Dermis blood vessel endothelial cell (primary cell): ENCODE measurements at regions not wholly inside any gene's neighbourhood (a gene's known extent, or its start where the extent isn't known, plus 50 kb on each side); places are given as distances from the start of the nearest gene placed in this dataset.

Experiments used
- DNase-seq: peaks from one replicate; pipeline ENCODE4 v3.0.0; 2010

DNA sequence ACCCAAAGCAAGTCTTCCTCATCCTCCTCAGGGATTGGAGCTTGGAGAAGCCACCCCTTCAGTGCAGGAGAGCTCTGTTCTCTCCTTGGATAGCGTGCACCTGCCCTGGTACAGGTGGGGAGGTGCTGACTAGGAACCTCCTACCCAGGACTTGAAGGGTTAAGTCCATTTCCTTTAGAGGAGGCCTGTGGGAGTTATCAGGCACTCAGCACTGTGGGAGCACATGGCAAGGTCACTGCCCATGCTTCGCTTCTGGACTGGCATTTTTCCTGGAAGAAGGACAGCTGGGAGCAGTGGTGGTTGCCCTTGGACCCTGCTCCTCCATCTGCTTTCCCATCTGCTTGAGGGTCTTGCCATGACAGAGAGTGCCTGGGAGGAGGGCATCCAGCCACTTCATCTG, 142.8 kb downstream of the CXCL12 start:
- no peak for DNase-seq

DNA sequence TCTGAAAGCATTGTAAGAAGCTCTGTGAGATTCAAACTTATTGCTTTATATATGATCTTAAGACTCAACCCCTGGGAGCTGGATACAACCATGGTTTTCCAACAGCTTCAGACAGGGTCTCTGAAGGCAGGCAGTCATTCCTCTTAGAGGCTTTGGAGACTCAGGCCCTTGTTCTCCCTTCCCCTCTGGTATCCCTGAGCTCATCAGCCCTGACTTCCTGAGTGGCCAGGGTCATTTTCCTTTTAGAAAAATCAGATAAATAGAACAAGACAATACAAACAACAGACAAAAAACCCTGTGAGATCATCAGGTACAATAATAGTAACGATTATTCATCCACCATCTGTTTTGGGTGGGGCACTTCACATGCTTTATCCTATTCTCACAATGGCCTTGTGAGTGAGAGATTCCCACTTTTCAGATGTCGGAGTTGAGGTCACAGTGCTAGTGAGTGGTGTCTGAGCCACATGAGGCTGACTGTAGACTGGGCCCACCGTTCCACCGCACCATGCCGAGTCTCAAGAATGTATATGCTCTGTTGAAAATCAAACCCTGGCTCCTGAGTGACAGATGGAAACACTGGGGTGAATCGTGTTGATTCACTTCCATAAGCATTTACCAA, 144.2 kb downstream of the CXCL12 start:
- DNase-seq: no peak

DNA sequence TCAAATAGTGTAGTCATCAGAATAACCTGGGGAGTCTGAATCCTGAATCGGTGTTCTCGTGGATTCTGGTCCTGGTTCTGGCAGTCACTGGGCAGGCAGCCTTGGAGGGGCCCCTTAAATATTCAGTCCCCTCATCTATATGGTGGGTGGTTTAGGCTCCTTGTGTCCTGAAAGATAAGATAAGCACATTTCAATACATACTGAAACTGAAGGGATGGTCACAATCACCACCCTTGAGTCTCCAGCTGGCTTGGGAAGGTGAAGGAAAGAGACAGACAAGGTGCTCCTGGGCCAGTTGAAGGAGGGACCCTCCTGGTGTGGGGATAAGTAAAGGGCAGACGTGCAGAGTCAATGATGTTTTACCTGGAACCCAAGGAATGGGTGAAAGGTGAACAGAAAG, 146.7 kb downstream of the CXCL12 start:
- DNase-seq: no peak

DNA sequence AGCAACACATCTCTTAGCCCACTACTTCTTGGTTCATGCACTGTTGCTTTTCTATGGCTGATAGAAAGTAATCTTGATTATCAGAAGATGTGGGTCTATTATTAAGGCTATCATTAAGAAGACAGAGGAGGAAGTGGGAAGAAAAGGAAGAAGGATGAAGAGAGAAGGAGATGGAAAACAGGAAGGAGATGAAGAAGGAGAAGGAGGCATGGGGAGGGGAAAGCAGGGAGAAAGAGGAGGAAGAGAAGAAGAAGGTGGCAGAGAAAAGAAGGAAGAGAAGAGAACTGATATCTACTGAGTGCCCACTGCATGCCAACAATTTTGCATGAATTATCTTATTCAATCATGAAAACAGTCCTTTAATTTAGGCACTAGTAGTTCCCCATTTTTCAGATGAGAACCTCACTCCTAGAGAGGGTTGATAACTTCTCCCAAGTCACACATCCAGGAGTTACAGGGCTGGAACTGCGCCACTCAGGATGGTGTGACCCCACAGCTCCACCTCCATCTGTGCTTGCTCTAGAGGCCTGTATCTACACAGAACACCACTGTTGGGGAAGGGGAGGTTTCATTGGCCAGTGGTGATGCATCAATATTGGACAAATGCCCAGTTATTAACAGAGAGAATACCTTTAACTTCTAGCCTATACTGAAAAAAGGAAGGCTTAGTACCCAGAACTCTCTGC, 147.4 kb downstream of the CXCL12 start:
- DNase-seq: no peak

DNA sequence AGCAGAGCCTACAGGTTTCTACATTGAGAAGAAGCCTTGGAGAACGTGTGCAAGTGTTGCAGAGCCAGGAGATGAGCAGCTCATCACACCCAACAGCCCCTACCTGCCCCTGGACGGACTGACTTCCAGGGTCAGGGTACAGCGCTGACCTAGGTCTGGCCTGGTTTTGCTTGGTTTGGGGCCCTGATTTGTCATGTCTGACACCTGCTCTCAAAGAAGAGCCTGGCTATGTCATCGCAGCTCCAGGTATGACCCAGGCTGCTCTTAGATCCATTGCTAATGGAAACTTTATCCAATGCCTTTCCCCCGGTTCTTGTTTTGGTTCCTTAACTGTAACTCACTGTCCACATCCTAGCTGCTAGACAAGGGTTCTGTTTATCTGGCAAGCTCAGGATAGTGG, 149.5 kb downstream of the CXCL12 start:
- no peak for DNase-seq

DNA sequence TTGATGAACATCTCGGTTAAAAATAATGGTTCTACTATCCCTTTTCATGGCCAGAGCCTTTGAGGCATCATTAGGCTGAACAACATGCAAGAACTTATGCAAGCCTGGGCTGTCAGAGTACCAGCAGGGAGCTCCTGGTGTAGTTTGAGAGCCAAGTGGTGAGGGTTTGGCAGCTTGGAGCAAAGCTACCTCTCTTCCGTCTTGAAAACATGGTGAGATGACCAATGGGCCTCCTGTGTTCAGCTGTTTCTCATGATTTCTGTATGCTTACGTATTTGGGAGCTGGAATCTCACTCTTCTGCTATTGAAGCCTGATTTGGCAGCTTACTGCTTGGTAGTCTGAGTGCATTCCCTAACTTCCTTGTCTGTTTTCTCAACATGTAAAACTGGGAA, 150.4 kb downstream of the CXCL12 start:
- DNase-seq: no peak

DNA sequence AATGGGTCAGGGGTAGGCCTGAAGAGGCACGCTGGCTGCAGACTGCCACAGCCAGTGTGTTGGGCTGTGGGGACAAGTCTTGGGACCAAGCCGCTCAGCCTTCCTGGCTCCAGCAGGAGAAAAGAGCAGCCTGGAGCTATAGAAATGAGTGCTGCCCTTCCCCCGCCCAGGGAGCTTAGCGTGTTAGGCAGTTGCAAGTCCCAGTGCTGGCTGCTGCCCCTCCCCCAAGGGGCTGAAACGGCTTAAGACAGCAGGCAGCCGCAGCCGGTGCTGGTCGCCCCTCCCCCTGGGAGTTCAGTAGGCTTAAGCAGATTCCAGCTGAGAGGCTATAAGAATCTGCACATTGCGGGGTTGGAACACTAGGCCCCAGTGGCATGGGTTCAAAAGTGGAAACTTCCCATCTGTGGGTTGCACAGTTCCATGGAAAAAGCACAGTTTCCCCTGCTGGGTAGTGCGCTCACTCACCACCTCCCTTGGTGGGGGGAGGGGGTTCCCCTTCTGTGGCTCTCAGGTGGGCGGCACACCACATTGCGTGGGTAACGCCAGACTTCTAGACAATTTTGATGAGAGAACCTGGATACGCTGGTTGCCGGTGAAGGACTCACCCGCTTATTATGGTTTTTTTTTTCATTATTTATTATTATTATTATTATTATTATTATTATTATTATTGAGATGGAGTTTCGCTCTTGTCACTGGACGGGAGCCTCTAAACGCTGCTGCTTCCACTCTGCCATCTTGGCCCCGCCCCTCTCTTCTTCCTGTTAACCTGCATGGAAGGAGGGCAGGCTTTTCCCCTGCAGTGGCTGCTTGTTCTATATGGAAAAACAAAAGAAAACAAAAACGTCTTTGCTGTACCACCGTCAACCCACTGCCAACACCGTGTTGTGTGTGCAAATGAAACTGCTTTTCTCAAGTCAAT, 151.1 kb downstream of the CXCL12 start:
- no peak for DNase-seq

DNA sequence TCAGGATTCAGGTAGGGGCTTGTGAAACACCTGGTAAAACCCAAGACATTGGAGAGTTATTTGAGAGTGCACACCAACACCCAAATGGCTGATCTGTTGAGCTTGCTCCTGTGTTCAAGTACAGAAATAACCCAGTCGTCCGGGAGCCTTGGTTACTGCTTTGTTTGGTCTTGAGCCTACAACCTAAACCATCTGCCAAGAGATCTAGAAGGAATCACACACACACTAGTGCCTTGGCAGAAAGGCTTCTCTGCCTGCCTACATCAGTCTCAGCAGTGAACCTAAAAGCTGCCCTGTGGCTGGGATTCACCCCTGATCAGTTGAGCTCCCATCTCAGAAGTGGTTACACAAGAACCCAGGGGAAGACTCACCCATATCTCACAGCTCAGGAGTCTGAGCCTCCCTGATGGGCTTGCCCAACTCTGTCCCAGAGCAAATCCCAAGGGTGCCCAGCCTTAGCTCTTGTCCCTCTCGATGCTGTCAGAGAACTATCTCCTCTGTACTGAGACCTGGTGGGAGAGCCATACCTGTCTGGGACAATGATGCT, 167.6 kb downstream of the CXCL12 start:
- no peak for DNase-seq

DNA sequence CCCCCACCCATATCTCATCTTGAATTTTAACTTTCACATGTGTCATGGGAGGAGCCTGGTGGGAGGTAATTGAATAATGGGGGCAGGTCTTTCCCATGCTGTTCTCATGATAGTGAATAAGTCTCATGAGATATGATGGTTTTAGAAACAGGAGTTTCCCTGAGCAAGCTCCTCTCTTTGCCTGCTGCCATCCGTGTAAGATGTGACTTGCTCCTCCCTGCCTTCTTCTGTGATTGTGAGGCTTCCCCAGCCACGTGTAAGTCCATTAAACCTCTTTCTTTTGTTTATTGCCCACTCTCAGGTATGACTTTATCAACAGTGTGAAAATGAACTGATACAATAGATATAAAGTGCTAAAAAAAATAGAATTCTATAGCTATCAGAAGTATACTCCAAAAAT, 168.8 kb downstream of the CXCL12 start:
- DNase-seq: no peak

DNA sequence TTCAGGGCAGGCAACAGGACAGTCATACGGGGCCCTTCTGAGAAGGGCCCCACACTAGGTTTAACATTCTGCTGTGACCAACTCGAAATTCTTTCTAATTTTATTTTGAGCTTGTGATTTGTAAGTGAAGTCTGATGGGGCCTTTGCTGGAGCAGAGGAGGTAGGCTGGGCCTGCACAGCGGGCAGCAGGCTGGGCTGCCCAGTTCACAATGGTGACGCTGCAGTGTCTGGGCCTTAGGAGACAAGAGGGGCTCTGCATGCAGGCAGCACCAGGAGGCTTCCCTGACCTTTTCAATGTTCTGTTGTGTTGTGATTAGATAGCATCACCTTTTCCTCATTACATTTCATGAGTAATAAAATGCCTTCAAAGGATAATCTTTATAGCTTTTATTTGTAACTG, 175.1 kb downstream of the CXCL12 start:
- DNase-seq: no peak

DNA sequence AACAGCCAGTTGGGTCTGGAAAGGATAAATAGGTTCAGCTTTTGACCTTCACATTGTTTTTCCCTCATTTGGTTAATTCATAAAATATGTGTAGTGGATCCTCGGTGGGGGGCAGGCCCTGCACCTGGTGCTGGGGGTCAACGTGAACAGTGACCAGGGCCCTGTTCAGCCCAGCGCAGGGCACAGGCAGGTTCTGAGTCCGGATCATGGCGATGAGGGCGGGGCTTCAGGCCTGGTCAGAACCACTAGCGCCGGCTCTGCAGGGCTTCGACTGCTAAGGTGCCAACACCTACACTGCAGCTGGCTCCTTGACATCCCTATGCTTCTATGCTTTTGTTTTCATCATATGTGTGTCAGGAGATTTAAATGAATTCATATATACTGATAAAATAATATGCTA, 177.7 kb downstream of the CXCL12 start:
- DNase-seq: no peak

DNA sequence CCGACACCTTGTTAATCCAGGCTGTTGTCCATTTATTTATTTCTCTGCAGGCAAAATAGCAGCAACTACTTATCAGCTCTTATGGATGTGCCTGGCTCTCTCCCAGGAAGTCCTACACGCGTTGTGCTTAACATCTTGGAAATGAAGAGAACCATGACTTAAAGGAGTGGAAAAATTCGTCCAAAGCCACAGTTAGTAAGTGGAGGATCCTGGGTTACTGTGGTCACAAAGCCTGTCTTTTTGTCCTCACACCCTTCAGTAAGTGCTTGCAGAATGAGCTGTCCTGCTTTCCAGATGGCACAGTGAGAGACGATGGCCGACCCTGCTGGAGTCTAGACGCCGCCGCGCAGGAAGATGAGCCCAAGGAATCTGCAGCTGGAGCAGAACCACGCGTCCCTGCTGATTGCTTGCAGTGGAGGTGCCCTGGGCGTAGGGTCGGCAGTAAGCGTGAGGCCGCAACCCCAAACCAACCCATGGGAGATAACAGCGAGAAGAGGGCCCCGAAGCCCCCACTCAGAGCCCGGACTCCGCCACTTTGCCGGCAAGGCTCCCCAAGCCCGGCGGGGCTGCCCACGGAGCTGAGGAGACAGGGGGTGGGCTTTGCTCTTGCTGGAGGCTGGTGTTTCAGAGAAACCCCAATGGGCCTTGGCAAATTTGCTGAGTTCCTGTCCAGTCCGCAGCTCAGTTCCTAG, 178.6 kb downstream of the CXCL12 start:
- DNase-seq: no peak

DNA sequence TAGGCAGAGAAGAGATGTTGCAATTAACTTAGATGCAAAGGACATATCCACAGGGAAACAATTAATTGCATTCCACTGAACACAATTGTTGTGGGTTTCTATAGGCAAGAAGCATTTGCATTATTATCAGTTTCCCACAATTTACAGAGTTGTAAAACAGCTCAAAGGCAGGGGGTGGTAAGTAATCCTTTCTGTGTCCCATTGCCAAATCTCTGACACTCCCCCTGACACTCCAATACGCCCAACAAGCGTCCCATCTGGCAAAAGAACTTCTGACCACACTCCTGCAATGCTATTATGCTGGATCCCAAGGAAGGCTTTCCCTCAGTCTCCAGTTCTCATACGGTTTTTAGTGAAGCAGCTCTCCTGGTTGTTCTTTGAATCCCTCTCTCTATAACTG, 179.8 kb downstream of the CXCL12 start:
- no peak for DNase-seq

DNA sequence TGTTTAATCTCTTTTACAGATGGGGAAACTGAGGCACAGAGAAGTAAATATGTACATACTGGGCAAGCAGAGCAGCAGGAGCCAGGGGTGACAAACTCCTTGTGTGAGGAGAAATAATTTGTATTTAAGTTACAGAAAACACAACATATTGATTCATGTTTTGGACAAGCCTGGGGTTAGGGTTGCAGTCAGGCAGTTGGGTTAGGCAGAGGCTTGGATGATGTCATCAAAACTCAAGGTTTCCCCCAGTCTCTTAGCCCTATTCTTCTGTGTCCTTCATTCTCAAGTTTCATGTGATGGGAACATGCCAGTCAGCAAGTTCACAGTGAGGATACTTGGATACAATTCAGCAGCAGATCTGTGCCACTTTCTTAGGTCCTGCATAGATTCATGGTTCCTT, 181.4 kb downstream of the CXCL12 start:
- DNase-seq: no peak

DNA sequence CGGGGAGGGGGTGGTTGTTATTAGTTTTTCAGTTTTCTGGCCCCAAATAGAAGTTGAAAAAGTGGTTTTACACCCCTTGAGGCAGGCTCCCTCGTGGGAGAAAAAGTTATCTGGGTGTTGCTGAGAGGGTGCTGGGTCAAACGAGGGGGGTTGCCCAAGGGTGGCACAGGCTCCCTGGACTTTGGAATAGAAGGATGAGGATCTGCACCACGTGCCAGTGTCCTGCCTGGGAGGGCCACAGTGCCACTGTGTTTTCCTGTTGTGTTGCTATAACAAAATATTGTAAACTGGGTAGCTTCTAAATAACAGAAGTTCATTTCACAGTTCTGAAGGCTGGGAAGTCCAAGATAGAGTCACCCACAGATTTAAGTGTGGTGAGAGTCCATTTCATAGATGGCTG, 181.9 kb downstream of the CXCL12 start:
- DNase-seq: no peak

DNA sequence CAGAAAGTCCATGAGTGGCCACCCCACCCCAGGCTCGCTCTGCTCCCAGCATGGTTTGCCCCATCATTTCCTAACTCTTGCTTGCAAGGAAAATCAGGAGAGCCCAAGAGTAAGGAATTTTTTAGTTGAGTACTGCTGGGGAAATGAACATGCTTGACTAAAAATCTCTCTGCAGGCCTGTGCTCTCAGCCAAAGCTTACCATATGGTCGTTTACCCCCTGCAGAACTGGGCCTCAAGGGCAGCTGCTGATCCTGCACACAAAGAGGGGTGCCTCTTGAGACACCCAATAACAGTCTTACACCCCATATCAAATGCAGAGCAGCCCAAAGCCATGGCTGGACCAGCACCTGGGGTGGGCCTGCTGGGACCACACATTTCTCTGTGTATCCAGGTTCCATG, 183.2 kb downstream of the CXCL12 start:
- no peak for DNase-seq

DNA sequence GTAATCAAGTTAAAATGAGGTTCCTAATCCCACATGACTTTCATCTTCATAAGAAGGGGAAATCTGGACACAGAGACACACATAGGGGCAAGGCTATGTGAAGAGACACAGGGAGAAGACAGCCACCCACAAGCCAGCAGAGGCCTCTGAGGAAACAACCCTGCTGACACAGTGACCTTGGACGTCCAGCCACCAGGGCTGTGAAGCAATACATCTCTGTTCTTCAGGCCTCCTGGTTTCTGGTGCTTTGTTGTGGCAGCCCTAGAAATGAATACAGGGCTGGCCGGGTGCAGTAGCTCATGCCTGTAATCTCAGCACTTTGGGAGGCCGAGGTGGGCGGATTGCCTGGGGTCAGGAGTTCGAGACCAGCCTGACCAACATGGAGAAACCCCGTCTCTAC, 183.9 kb downstream of the CXCL12 start:
- no peak for DNase-seq

DNA sequence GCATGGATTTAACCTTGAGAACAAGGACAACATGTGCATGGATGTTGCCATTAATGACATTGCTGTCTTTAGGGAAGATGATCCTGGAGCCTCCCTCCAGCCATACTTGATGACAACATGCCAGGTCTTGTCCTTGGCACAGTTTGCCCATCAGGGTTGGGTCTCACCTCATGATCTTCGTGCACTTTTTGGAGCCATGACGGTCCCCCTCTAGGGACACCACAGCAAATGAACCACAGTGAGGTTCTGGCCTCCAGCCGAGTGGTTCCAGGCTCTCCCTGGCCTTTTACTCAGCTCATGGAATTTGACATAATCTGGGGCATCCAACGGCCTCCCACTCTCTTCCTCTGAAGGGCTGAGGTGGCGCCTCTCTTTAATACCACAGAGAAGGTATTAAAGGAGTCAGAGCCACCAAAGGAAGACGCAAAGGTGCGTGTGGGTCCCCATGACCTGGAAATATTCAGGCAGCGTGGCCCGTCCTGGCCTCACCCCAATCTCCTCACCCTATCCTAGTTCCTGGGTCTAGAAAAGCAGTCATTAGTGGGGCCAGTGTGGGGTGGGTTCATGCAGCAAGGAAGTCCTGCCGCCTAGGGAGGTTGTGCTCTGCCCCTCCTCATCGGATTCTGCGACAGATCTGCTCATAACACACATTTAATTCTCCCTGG, 184.8 kb downstream of the CXCL12 start:
- DNase-seq: no peak

DNA sequence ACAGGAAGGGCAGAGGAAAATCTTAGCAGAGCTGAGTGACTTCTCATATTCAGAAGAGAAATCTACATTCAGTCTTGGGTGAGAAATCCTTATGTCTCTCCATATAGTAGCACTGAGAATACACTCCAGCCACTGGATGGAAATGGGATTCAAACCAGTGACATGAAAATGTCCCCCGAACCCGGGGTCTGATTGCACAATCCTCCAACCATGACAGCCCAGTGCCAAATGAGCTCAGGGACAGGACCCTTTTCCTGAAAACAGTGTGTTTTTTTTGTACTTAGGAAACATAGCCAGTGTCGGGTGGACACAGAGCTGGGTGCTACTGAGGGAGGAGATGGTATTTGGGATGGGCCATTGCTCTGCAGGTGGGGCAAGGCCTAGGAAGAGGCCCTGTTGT, 185.6 kb downstream of the CXCL12 start:
- no peak for DNase-seq

DNA sequence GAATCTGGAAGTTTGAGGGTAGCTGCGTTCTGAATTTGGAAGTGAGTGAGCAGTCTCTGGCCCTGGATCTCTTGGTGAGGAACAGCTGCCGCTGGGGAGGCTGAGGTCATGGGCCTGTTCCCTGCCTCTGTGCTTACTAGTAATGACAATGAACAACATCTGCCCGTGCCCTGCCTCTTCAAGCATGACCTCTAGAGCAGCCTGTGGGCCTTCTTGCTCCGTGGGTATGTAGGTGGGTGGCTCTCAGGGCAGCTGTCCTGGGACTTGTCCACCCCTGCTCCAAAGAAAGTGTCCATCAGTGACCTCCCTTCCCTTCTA, 186.2 kb downstream of the CXCL12 start:
- no peak for DNase-seq

DNA sequence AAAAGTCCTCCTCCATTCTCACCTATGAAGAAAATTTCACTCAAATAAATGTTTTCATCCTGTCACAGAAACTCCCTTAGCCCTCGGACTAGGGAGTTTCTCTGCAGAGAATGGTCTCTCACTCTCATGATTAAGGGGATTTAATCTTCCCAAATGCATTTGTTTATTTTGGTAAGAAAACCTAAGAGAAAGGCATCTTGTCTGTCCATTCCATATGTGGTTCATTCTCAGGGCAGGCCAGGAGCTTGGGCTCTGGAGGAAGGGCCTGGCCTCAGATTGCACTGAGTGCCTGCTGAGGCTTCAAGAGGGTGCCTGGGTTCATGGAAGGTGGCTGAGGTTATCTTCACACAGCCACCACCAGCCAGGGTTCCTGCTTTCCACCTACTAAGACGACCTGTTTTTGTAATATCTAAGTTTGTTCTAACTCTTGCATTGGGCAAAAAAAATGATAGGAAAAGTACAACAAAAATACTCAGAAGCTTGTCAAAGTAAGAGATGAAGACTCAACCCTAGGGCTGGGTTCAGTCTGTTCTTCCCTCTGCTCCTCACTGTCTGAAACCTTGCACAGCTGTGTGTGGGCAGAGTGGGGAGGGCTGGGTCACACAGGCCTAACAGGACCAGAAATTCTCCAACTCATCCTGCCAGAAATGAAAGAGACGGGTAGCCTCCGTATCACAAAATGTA, 186.7 kb downstream of the CXCL12 start:
- DNase-seq: no peak

DNA sequence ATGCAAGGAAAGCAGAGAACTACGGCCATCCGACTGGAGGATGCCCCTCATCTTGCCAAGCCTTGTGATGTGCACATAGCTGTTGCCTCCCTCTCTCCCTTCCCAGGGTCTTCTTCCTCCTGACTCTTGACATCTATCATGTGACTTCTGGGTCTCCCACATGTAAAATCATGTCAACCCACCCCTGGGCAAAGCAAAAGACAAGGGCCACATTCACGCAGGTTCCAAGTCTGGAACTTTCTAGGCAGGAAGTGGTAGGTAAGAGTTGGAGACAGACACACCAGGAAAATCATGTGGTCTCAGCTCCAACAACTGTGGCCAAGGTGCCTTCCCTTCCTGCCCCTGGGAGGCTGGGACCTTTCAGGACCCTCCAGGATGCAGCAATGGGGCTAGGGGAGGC, 187.3 kb downstream of the CXCL12 start:
- DNase-seq: no peak
